GM21619 (cell line): ENCODE measurements at regions not wholly inside any gene's neighbourhood (a gene's known extent, or its start where the extent isn't known, plus 50 kb on each side); places are given as distances from the start of the nearest gene placed in this dataset.
"Not testable (repeated sequence)": the region's sequence is repeated elsewhere in the genome, so short reads cannot be mapped to it uniquely, and the experiment has no call there.

Source experiments
- ATAC-seq: cut with Tn5 transposase; IDR thresholded peaks from one replicate; pipeline ENCODE4 v1.9.1; 2021; ENCODE audit not compliant: unreplicated experiment

GRCh38 chr6:121685806-121686205 lies 250.4 kb downstream of the GJA1 start:
- ATAC-seq, result not testable (repeated sequence)

DNA sequence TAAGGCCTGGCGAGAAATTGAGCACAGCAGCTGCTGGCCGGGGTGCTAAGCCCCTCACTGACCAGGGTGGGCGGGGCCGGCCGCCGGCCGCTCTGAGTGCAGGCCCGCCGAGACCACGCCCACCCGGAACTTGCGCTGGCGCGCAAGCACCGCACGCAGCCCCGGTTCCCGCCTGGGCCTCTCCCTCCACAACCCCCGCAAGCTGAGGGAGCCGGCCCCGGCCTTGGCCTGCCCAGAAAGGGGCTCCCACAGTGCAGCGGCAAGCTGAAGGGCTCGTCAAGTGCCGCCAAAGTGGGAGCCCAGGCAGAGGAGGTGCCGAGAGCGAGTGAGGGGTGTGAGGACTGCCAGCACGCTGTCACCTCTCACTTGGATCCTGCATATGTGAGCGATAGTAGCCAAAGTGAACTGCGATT lies 251.2 kb downstream of the GJA1 start:
- ATAC-seq, result no peak

GRCh38 chr6:121688974-121689373 lies 253.5 kb downstream of the GJA1 start:
- ATAC-seq, result no peak

DNA sequence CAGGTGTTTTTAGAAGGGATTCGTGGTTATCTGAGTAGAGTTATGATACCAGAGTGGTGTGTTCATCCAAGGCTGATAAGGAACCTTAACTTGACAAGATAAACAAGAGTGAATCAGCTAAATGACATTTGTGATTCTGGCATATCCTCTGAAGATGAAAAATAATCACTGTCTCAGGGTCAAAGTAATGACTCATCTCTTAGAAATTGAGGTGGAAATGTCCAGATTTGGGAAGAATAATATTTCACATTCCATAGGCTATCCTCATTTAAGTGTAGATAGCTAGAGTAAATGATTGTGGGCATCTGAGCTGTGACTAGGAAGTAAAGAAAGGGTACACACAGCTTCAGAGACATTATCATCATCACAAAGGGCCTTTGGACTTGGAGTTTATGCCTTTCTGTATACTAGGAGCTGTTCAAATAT lies 255.7 kb downstream of the GJA1 start:
- ATAC-seq, result no peak

GRCh38 chr6:121694389-121694788 lies 258.9 kb downstream of the GJA1 start:
- ATAC-seq, result no peak

DNA sequence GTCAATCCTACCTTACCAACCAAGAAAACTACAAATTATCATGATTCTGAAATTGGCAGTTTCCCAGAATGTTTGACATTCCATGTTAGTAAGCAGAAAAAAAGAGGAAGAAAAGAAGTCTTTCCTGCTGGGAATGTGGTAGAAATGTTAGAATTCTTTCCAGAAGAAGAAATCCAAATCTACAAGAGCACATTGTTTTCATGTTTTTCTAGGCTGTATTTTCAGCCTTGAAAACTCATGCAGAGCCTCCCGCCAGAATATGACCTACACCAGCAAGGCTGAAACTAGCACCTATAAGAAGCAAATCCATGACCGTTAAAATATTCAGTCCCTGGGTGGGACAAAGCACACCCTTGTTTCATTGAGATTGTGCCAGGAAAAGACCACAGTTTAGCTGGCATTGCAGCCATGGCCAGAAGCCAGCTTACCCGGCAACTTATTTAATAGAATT lies 259.4 kb downstream of the GJA1 start:
- ATAC-seq, result no peak

DNA sequence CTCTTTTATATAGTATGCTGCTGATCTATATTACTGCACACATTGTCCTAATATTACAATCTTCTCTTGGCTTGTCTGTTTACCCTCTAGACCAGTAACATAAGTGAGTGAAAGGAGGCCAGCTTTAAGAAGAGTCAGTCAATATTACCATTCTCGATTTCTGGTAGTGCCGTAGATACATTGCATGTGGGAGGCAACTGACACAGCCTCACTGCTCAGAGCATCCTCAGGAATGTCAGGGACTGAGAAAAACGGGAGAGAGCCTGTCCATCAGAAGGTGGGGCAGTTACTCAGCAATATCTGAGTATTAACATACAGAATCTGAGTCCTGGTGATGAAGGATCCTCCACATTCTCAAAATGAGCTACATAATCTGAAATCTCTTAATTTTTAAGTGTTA lies 259.9 kb downstream of the GJA1 start:
- ATAC-seq, result no peak

DNA sequence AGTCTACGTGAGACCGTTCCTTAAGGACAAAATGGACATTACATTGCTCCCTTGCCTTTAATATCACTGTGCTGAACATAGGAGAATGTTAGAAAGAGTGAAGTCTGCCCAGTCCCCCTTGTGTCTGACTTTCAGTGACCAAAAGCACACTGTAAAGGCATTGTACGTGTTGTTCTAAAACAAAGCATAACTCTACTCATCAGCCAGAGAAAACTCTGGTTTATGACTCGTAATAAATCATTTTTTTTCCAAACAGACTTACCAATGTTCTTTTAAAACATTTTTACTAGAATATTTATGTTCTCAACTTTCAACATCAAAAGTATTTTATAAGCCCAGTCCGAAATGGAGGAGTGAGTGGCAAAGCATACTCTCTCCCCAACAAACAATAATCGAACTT lies 262.5 kb downstream of the GJA1 start:
- ATAC-seq, result no peak

DNA sequence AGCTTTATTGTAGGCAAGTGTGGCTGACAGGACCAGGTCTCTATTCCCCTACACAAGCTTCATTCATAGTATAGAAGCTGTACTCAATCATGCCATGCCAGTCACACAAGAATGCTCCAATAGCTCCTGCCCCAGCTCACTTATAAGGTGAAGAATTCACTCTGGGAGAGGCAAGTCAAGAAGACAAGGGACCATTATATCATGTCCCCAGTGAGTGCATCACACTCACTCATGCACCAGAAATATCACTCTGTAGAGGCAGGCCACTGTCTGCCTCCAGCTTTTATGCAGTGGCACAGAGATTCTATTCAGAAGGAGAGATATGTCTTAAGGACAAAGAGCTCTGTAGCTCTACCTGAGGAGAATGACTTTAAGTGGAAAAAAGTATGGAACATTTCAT lies 263.2 kb downstream of the GJA1 start:
- ATAC-seq, result no peak

- not testable (repeated sequence) for ATAC-seq
Observed at GRCh38 chr6:121703129-121703528, 267.7 kb downstream of the GJA1 start.

- no peak for ATAC-seq
Observed at GRCh38 chr6:121711472-121711871, 276.0 kb downstream of the GJA1 start.

- ATAC-seq, result no peak
Observed at GRCh38 chr6:121717686-121718085, 282.2 kb downstream of the GJA1 start.

DNA sequence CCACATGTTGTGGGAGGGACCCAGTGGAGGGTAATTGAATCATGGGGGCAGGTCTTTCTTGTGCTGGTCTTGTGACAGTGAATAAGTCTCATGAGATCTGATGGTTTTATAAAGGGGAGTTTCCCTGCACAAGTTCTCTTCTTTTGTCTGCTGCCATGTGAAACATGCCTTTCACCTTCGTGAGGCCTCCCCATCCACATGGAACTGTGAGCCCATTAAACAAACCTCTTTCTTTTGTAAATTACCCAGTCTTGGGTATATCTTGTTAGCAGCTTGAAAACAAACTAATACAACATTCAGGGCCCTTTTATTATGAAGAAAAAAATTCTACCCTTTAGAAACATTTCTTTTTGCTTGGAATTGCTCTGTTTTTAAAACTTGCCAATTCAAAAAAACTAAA lies 285.4 kb downstream of the GJA1 start:
- not testable (repeated sequence) for ATAC-seq

- ATAC-seq, result no peak
Observed at GRCh38 chr6:121723623-121724022, 288.2 kb downstream of the GJA1 start.

GRCh38 chr6:121724576-121724975 lies 289.1 kb downstream of the GJA1 start:
- ATAC-seq, result no peak

DNA sequence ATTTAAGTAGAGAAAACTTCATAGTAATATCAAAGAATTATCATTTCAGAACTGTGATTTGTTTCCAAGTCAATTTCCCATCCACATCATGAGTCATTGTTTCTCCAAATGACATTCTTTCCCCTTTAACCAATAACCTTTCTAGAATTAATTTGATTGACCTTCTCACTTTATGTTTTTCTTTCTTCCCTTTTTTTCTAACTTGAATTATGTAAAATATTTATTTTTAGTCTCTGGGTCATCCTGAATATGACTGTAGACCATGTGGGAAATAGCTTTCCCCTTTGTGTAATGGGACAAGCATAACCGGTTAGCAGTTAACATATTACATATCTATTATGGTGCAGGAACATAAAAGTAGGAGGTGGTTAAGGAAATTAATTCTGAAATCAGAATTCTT lies 291.1 kb downstream of the GJA1 start:
- no peak for ATAC-seq

- ATAC-seq, result no peak
Observed at GRCh38 chr6:121730616-121731015, 295.2 kb downstream of the GJA1 start.

DNA sequence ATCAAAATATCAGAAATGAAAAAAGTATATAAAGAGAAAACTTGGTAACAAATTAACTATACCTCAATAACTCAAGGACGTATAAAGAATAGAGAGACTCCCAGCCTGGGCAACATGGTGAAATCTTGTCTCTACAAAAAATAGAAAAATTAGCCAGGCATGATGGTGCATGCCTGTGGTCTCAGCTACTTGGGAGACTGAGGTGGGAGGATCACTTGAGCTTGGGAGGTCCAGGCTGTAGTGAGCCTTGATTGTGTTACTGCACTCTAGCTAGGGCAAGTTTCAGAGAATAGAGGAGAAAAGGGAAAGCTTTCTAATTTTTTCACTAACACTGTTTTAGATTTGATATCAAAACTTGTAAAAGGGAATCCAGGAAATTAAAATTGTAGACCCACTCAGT lies 295.9 kb downstream of the GJA1 start:
- no peak for ATAC-seq

DNA sequence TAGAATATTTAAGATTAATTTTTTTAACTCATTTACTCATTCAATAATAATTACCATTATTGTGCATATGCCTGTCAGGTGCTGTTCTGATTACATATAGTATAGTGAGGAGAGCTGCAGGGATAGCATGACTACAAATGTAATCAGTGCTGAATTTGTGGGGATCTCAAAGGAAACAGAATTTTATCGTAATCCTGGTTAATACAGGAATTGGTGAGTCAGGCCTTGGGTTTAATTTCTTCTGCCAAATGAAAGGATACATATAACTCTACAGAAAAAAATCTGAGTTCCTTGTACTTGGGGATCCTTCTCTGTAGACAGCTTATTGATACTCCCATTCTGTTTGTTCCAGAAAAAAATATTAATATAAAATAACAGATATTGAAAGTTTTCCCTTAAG lies 297.2 kb downstream of the GJA1 start:
- no peak for ATAC-seq

GRCh38 chr6:121733234-121733633 lies 297.8 kb downstream of the GJA1 start:
- no peak for ATAC-seq

- ATAC-seq, result not testable (repeated sequence)
Observed at GRCh38 chr6:121740188-121740587, 304.7 kb downstream of the GJA1 start.

DNA sequence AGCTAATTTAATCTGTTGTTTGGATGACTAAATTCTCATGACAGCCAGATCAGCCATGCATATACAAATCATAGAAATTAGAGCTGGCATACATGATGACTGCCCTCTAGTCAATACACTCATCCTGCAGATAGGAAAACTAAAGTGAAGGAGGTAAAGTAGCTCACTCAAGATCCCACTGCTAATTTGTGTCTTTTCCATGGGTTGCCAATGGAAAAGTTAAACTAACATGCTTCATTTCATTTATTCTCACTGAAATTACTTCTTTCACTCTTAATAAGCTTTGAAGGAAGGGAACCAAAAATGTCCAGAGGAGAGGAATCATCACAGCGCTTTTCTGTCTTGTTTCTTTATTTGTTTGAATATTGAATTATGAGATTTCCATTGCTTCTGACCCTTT lies 308.2 kb downstream of the GJA1 start:
- ATAC-seq, result no peak

DNA sequence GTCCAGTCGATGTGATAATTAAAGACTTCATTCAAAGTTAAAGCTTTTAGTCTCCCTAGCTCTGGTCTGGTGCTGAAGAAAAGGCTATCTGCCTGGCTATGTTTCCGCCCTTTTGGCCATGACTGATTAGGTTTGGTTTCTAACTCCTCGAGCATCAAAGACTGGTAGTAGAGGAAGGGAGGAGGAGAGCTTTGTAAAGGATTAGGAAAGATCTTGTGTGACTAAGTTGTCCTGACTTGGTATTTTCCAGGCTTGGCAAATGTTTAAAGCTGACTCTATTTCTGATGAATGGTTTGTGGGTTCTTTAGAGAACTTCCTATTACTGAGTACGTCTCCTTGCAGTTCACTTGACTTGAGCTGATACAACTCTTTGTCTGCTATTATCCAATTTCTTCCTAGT lies 312.9 kb downstream of the GJA1 start:
- no peak for ATAC-seq

DNA sequence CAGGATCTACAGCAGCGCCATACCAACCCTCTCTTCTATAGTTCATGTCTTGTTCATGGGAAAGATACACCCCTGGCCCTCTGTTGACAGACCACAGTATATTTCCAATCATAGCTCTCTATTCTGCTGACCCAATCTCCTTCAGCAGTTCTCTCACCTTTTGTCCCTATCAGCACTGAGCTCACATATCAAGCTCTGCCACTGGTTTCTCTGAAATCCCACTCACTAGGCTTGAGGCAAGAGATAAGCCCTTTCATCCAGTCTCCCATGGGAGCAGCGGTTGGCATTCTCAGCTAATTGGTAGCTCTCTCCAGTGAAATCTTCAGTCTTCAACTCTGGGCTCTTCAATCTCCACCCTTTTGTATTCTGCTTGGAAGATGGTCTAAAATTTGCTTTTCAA lies 313.4 kb downstream of the GJA1 start:
- no peak for ATAC-seq
